M059J (cell line): ENCODE measurements at regions not wholly inside any gene's neighbourhood (a gene's known extent, or its start where the extent isn't known, plus 50 kb on each side); places are given as distances from the start of the nearest gene placed in this dataset.
A peak's percentile ranks its signal among the peaks of the same experiment; 100 is the strongest.

Source experiments
- DNase-seq: peaks from one replicate; pipeline ENCODE4 v3.0.0-alpha.2; 2012; ENCODE audit warnings: low read depth

DNA sequence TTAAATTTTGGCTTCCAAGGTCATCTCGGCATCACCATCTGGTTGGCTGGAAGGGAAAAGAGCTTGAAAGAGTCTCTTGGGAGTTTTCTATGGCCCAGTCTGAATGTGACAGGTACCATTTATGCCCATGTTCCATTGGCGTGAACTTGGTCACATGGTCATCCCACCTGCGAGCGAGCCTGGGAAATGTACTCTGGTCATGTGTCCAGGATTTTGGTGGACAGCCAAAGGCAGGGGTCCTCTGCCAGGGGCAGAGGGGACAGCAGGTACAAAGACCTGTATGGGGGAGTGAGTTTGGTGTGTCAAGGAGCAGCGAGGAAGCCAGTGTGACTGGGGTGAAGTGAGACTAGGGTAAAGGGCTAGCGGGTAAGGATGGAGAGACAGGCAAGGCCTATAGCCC lies 112.6 kb downstream of the CDC5L start:
- DNase-seq: no peak

DNA sequence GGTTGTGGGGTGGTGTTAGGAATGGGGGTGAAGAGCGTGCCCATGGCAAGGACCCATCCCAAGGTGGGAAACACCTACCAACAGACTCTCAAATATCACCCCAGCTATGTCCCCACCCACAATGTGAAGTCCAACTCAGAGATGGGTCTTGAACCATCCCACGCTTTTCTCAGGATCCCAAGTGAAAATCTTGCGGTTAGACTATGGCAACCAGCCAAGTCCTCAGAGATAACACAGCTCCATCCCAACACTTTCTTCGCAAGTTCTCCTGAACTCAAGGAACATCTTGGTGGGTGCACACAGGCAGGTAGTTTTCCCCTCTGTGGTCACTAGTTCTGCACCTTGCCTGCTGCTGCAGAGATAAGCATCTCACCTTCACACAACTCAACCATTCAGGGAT lies 116.0 kb downstream of the CDC5L start:
- no peak for DNase-seq

- DNase-seq: peak; percentile 21
Observed at GRCh38 chr6:44504301-44504791, 116.8 kb downstream of the CDC5L start.

DNA sequence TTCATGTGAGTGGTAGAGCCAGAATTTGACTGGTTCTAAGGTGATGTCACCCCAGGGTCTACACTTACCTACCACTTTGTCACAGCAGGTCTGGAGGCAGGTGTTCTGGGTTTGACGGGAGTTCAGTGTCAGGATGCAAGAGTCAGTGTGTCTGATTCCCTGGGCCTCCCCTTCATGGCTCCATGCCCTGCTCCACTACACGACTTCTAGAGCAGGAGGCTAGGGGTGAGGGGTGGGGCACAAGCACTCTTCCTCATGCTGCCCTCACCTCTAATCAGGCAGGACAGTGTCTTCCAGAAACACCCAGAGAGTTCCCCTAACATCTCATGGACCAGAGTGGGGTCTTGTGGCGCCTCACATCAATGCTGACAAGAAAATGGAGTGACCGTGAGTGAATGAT lies 118.2 kb downstream of the CDC5L start:
- DNase-seq: no peak

DNA sequence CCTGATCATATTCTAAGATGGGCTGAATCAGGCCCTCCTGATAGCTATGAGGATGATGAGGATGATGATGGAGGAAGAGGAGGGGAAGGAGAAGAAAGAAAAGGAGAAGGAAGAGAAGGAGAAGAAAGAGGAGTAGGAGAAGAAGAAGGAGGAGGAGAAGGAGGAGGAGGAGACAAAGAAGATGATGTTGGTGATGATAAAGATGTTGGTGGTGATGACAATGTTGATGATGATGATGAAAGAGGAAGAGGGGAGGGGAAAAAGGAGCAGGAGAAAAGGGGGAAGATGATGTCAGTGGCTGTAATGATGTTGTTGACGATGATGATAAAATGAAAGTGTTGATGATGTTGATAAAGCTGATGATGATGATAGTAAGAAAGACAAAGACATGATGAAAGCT lies 119.5 kb downstream of the CDC5L start:
- DNase-seq: no peak

GRCh38 chr6:44508646-44509045 lies 121.1 kb downstream of the CDC5L start:
- peak; percentile 97 for DNase-seq

DNA sequence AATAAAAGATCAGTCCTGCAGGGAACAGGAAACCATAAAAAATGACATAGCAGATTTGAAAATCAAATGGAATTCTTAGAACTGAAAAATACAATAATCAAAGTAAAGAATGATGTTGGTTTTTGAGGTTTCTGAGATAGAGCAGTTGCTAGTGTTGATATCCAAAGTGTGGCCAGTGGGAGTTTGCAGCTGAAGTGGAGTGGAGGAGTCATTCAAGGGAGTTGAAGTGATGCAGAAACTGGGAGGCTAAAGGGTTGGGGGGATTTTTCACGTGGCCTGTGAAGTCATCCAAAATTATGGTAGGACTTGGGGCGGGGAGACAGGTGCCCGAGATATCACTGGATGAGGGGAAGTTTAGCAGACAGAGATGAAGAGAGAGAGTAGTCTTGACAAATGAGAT lies 123.6 kb downstream of the CDC5L start:
- DNase-seq: no peak

DNA sequence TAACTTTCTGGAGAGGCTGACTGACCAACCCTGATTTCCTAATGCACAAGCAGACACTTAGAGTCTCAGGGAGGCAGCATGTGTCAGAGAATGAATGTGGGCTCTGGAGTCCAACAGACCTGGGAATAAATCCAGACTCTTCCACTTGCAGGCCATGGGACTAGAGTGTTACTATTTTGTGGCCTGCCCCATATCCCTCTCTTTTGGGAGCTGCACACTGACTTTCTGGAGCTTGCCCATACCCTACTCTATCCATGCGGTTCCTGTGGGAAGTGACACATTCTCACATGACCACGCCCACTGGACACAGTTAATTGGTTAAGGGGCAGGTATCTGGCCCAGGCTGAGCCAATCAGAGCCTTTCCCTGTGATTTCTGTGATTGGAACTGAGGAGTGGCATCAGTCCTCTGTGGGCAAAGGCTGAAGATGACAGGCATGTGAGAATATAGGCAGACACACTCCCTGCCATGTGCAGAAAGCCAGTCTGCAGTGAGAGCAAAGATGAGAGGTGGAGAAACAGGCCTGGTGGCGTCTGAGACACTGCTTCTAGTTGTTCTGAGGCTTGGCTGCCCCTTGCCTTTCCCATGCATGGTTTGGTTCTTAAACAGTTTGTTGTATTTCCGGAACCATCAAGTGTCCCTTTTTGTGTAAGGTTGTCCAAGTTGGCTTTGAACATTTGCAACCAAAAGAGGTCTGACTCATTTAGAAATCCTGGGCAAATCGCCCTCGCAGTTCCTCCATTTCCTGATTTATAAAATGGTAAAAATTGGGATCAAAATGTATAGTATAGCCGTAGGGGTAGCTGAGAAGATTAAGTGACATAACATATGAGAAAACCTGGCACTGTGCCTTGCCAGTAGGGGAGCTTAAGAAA lies 125.6 kb downstream of the CDC5L start:
- DNase-seq: peak; percentile 68

GRCh38 chr6:44514085-44514484 lies 126.6 kb downstream of the CDC5L start:
- no peak for DNase-seq

- DNase-seq: no peak
Observed at GRCh38 chr6:44514576-44515193, 127.2 kb downstream of the CDC5L start.

- DNase-seq: no peak
Observed at GRCh38 chr6:44522871-44523270, 135.4 kb downstream of the CDC5L start.

GRCh38 chr6:44524476-44525227 lies 137.1 kb downstream of the CDC5L start:
- peak; percentile 74 for DNase-seq

- no peak for DNase-seq
Observed at GRCh38 chr6:44525761-44526351, 138.3 kb downstream of the CDC5L start.

DNA sequence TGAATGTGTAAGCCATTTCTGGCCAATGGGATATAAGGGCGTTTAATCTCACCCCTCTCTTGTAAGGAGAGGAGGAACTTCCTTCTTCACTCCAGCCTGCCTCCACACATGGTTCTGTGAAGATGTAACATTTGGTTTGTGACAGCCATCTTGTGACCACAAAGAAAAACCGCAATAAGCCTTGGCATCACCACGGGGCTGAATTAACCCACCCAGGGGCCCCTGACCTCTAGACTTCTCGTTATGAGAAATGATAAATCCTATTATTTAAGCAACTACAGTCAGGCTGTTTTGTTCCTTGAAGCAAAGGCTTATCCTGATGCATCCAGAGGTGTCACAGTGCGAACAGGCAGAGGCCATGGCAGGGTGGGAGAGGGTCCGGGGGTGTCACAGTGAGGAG lies 139.7 kb downstream of the CDC5L start:
- no peak for DNase-seq

GRCh38 chr6:44527583-44528369 lies 140.3 kb downstream of the CDC5L start:
- no peak for DNase-seq

- DNase-seq: no peak
Observed at GRCh38 chr6:44528370-44528644, 140.8 kb downstream of the CDC5L start.

- no peak for DNase-seq
Observed at GRCh38 chr6:44528716-44529115, 141.2 kb downstream of the CDC5L start.

GRCh38 chr6:44529146-44529905 lies 141.8 kb downstream of the CDC5L start:
- no peak for DNase-seq

GRCh38 chr6:44530209-44530909 lies 142.9 kb downstream of the CDC5L start:
- no peak for DNase-seq

GRCh38 chr6:44530910-44531234 lies 143.4 kb downstream of the CDC5L start:
- no peak for DNase-seq
